ENCODE measurements at regions not wholly inside any gene's neighbourhood (a gene's known extent, or its start where the extent isn't known, plus 50 kb on each side); places are given as distances from the start of the nearest gene placed in this dataset.

GRCh38 chr4:84441758-84442377, 57.2 kb downstream of the NKX6-1 start:
- ChIA-PET POLR2A (no interaction called here), CTCF (interaction anchor here (0.7 kb wide), 2 partner anchors 19 to 212 kb away, joined by 3 read pairs; no protein-coding TSS in a partner anchor)
- TF ChIP-seq ARNT (IDR thresholded peaks at IDR 0.05) (no peak), PKNOX1 (IDR thresholded peaks at IDR 0.05) (no peak)
- no peak for DNase-seq (ENCODE audit: extremely low spot score)

- DNase-seq (ENCODE audit: extremely low spot score) = no peak
- POLR2A ChIA-PET = no interaction called here
- TF ChIP-seq ELF4 (IDR thresholded peaks at IDR 0.05) (no peak), SP1 (IDR thresholded peaks at IDR 0.05) (no peak), SUZ12 (IDR thresholded peaks at IDR 0.05) (no peak), NFRKB (IDR thresholded peaks at IDR 0.05) (no peak), ZNF384 (IDR thresholded peaks at IDR 0.05) (no peak)
- CTCF ChIA-PET = interaction anchor here (1.0 kb wide), 1 partner anchor 12 kb away, joined by 3 read pairs; no protein-coding TSS in a partner anchor
Measured at GRCh38 chr4:84439996-84440395, 59.1 kb downstream of the NKX6-1 start.

GRCh38 chr4:84436812-84437211, 62.3 kb downstream of the NKX6-1 start:
- ChIA-PET CTCF (interaction anchor here (1.0 kb wide), 1 partner anchor 17 kb away, joined by 3 read pairs; no protein-coding TSS in a partner anchor), POLR2A (no interaction called here)
- no peak for DNase-seq (ENCODE audit: extremely low spot score)
- TF ChIP-seq FOXK2 (IDR thresholded peaks at IDR 0.05) (no peak), FOXA1 (IDR thresholded peaks at IDR 0.05) (no peak), NFRKB (IDR thresholded peaks at IDR 0.05) (no peak), CTBP1 (IDR thresholded peaks at IDR 0.05; ENCODE audit: borderline replicate concordance) (no peak)

- DNase-seq (ENCODE audit: extremely low spot score) = no peak
- ChIA-PET POLR2A (no interaction called here), CTCF (no interaction called here)
- TF ChIP-seq NFRKB (IDR thresholded peaks at IDR 0.05) (no peak), SUZ12 (IDR thresholded peaks at IDR 0.05) (no peak), CTBP1 (IDR thresholded peaks at IDR 0.05; ENCODE audit: borderline replicate concordance) (no peak), L3MBTL2 (conservative IDR thresholded peaks at IDR 0.05) (no peak), FOXK2 (IDR thresholded peaks at IDR 0.05) (no peak), ZNF384 (IDR thresholded peaks at IDR 0.05) (no peak), BHLHE40 (IDR thresholded peaks at IDR 0.05; ENCODE audit: borderline replicate concordance) (no peak), TARDBP (IDR thresholded peaks at IDR 0.05) (no peak), SP1 (IDR thresholded peaks at IDR 0.05) (no peak), FOXA1 (IDR thresholded peaks at IDR 0.05) (no peak), LEF1 (IDR thresholded peaks at IDR 0.05; ENCODE audit: borderline replicate concordance) (no peak), PKNOX1 (IDR thresholded peaks at IDR 0.05) (no peak), ARNT (IDR thresholded peaks at IDR 0.05) (no peak), ELF4 (IDR thresholded peaks at IDR 0.05) (no peak), FOXM1 (IDR thresholded peaks at IDR 0.05; ENCODE audit: borderline replicate concordance) (no peak), HDGF (IDR thresholded peaks at IDR 0.05; ENCODE audit: borderline replicate concordance) (no peak)
Measured at GRCh38 chr4:84434344-84434743, 64.7 kb downstream of the NKX6-1 start.

- CTCF ChIA-PET = no interaction called here
- POLR2A ChIA-PET = no interaction called here
- no peak for TF ChIP-seq SP1 (IDR thresholded peaks at IDR 0.05)
- no peak for TF ChIP-seq ARNT (IDR thresholded peaks at IDR 0.05)
- no peak for TF ChIP-seq NFRKB (IDR thresholded peaks at IDR 0.05)
- TF ChIP-seq CTBP1 (IDR thresholded peaks at IDR 0.05; ENCODE audit: borderline replicate concordance) = no peak
- DNase-seq (ENCODE audit: extremely low spot score) = no peak
Measured at GRCh38 chr4:84433633-84434222, 65.4 kb downstream of the NKX6-1 start.

GRCh38 chr4:84432713-84433112, 66.4 kb downstream of the NKX6-1 start:
- TF ChIP-seq L3MBTL2 (conservative IDR thresholded peaks at IDR 0.05) (no peak), SP1 (IDR thresholded peaks at IDR 0.05) (no peak), SUZ12 (IDR thresholded peaks at IDR 0.05) (no peak), TARDBP (IDR thresholded peaks at IDR 0.05) (no peak), PKNOX1 (IDR thresholded peaks at IDR 0.05) (no peak), ELF4 (IDR thresholded peaks at IDR 0.05) (no peak), LEF1 (IDR thresholded peaks at IDR 0.05; ENCODE audit: borderline replicate concordance) (no peak), HDGF (IDR thresholded peaks at IDR 0.05; ENCODE audit: borderline replicate concordance) (no peak), FOXA1 (IDR thresholded peaks at IDR 0.05) (no peak), FOXM1 (IDR thresholded peaks at IDR 0.05; ENCODE audit: borderline replicate concordance) (no peak), FOXK2 (IDR thresholded peaks at IDR 0.05) (no peak), CTBP1 (IDR thresholded peaks at IDR 0.05; ENCODE audit: borderline replicate concordance) (no peak), ARNT (IDR thresholded peaks at IDR 0.05) (no peak), ZNF384 (IDR thresholded peaks at IDR 0.05) (no peak)
- CTCF ChIA-PET = no interaction called here
- no peak for DNase-seq (ENCODE audit: extremely low spot score)
- POLR2A ChIA-PET = no interaction called here

GRCh38 chr4:84420608-84421007, 78.5 kb downstream of the NKX6-1 start:
- CTCF ChIA-PET = no interaction called here
- POLR2A ChIA-PET = no interaction called here
- TF ChIP-seq NFRKB (IDR thresholded peaks at IDR 0.05) (no peak), L3MBTL2 (conservative IDR thresholded peaks at IDR 0.05) (no peak), PKNOX1 (IDR thresholded peaks at IDR 0.05) (no peak), LEF1 (IDR thresholded peaks at IDR 0.05; ENCODE audit: borderline replicate concordance) (no peak), BHLHE40 (IDR thresholded peaks at IDR 0.05; ENCODE audit: borderline replicate concordance) (no peak), SP1 (IDR thresholded peaks at IDR 0.05) (no peak), ELF4 (IDR thresholded peaks at IDR 0.05) (no peak), FOXM1 (IDR thresholded peaks at IDR 0.05; ENCODE audit: borderline replicate concordance) (no peak), ZNF384 (IDR thresholded peaks at IDR 0.05) (no peak), HDGF (IDR thresholded peaks at IDR 0.05; ENCODE audit: borderline replicate concordance) (no peak), SUZ12 (IDR thresholded peaks at IDR 0.05) (no peak), CTBP1 (IDR thresholded peaks at IDR 0.05; ENCODE audit: borderline replicate concordance) (no peak), TARDBP (IDR thresholded peaks at IDR 0.05) (no peak), FOXK2 (IDR thresholded peaks at IDR 0.05) (no peak), FOXA1 (IDR thresholded peaks at IDR 0.05) (no peak), ARNT (IDR thresholded peaks at IDR 0.05) (no peak)
- DNase-seq (ENCODE audit: extremely low spot score) = no peak
